ENCODE measurements at regions not wholly inside any gene's neighbourhood (a gene's known extent, or its start where the extent isn't known, plus 50 kb on each side); places are given as distances from the start of the nearest gene placed in this dataset.

- DNase-seq (ENCODE audit: low read depth): no peak
Observed at GRCh38 chr2:183214680-183215079, 90.4 kb downstream of the NUP35 start.

- no peak for DNase-seq (ENCODE audit: low read depth)
Observed at GRCh38 chr2:183215917-183216316, 91.7 kb downstream of the NUP35 start.

GRCh38 chr2:183219888-183220287 lies 95.6 kb downstream of the NUP35 start:
- no peak for DNase-seq (ENCODE audit: low read depth)

GRCh38 chr2:183222751-183223150 lies 98.5 kb downstream of the NUP35 start:
- DNase-seq (ENCODE audit: low read depth): no peak

DNA sequence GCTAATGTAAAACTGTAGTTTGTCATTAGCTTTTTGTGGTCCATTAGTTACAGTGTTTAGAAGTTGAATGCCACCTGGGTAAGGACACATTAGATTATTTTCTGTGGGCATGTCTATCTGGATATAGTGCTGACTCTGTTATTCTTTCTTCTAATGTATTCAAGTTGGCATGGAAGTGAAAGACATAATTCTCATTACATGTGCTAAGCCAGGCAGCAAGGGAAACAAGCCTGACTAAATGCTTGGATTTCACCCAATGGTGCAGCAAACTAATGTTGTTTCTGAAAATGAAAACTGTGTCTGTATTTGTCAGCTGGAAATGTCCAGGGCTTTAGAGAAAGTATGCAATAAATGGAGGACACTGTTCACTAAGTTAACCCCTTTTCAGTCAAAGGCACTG lies 100.7 kb downstream of the NUP35 start:
- DNase-seq (ENCODE audit: low read depth): peak; percentile 22

DNA sequence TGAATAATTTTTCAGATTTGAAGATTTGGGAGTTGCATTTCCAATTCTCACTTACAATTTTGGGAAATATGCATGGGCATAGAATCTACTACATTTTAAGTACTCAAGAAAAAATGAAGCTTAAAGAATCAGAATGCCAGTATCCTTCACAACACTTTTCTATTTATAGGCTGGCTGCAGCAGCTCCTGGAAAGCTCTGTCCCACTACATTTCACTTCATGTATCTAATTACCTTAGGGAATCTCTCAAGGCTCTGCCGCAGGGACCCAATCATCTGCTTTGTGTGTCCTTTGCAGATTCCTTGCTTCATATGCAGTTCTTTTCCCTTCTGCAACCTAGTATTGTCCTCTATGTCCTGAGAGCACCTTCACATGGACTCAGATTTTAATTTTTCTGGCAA lies 102.9 kb downstream of the NUP35 start:
- no peak for DNase-seq (ENCODE audit: low read depth)

GRCh38 chr2:183229386-183229785 lies 105.1 kb downstream of the NUP35 start:
- DNase-seq (ENCODE audit: low read depth): no peak

DNA sequence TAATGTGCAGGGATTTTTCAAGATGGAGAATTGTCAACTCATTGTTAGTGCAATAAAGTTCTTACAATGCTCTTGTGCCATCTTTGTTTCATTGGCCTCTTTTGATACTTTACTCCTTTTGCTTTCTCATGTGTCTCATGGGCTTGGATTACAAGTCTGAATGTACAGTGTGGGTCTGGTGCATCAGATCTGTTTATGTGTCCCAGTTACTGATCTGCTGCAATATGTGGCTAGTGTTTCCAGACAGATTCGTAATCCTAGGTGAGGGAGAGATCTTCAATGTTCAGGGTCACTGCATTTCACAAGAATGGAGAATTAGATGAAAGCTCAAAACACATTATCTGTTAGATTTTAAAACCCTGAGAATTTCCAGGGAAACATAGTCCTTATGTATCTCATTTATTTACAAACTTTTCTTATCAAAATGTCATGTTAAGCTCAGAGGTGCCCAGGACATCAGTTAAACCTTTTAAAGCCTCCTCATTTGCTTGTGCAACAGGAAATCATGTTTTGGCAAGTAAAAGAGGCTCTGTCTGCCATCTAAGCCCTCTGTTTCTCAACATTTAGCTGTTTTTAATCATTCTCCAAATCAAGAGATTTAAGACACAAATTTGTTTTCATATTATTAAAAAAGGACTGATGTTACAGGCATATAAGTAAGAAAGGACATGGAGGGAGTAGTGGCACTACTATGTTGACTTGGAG lies 108.1 kb downstream of the NUP35 start:
- no peak for DNase-seq (ENCODE audit: low read depth)

GRCh38 chr2:183242937-183243336 lies 118.7 kb downstream of the NUP35 start:
- DNase-seq (ENCODE audit: low read depth): no peak

DNA sequence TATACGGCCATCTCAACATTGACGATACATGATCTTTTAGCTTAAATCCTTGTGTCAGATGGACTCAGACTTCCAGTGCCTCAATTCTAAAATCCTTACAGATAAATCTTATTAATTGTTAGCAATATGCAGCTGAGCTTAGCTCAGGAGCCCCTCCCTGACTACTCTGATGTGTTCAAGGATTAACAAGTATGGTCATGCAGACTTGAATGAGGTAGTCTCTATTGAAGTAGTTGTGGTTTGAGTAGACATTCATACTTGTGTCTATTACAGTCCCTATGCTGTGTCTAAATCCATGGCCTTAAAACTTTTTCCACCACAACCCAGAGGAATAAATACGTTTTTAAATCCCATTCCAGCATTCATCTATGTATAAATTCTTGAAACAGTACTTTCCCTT lies 119.5 kb downstream of the NUP35 start:
- DNase-seq (ENCODE audit: low read depth): no peak

GRCh38 chr2:183244300-183244844 lies 120.1 kb downstream of the NUP35 start:
- no peak for DNase-seq (ENCODE audit: low read depth)

GRCh38 chr2:183248866-183249567 lies 124.8 kb downstream of the NUP35 start:
- DNase-seq (ENCODE audit: low read depth): peak; percentile 6

- DNase-seq (ENCODE audit: low read depth): no peak
Observed at GRCh38 chr2:183250061-183250460, 125.8 kb downstream of the NUP35 start.

- no peak for DNase-seq (ENCODE audit: low read depth)
Observed at GRCh38 chr2:183250472-183250871, 126.2 kb downstream of the NUP35 start.

DNA sequence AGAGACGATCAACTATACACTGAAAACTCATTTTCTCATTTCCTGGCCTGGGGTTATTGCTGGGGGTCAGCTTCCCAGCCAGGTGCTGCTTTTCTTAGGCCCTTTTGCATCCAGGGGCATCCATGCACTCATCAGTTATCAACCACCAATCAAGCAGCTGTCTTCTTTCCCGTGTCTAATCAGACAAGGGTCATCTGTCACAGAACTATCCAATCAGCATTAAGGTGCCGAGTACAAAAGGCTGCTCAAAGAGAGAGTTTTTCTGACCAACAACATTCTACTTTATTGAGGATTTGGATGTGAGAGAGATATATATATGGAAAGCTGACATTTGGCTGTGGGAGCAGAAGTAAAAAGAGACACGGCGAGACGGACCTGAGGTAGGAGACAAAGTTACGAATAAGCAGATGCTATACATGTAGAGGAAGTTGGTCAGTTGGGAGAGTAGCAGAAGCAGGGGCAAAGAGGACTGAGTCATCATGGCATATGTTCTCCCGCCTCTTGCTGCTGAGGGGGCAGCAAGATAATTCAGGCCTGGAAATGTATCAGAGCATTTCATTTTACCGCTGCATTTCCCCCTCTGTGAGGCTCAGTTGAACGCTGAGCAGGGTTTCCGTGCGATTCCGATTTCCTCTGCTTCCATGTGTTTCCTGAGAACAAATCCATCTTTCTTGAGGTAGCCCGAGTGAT lies 129.3 kb downstream of the NUP35 start:
- no peak for DNase-seq (ENCODE audit: low read depth)

DNA sequence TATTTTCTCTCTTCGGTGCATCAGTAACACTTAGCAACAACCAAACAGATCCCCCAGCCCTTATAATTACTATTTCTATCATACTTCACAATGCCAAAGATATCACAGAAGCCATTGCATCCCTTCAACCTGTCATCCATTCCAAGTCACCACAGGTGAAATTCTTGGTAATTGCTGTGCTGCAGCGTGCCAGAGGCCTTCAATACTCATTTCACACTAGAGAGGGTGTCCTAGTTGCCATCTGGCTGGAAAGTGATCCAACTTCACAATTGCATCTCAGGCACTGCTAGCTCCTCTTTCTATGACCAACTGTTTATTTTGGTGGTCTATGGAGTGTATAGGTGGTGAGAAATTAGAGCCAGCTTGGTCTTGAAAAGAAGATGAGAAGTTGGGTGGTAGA lies 131.2 kb downstream of the NUP35 start:
- DNase-seq (ENCODE audit: low read depth): no peak

GRCh38 chr2:183259921-183260320 lies 135.7 kb downstream of the NUP35 start:
- no peak for DNase-seq (ENCODE audit: low read depth)

- no peak for DNase-seq (ENCODE audit: low read depth)
Observed at GRCh38 chr2:183260527-183260926, 136.3 kb downstream of the NUP35 start.

DNA sequence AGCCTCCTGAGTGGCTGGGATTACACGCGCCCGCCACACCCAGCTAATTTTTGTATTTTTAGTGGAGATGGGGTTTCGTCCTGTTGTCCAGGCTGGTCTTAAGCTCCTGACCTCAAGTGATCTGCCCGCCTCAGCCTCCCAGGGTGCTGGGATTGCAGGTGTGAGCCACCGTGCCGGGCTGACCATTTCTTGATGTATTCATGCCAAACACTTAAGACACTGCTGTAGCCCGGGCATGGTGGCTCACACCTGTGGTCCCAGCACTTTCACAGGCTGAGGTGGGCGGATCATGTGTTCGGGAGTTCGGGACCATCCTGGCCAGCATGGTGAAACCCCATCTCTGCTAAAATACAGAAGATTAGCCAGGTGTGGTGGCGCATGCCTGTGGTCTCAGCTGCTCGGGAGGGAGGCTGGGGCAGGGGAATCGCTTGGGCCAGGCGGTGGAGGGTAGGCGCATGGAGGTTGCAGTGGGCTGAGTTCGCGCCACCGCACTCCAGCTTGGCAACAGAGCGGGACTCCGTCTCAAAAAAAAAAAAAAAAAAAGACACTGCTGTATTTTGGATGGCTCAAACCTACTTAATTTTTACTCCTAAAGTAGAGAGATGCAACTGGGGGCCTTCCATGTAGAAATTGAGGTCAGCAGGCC lies 140.8 kb downstream of the NUP35 start:
- DNase-seq (ENCODE audit: low read depth): no peak

DNA sequence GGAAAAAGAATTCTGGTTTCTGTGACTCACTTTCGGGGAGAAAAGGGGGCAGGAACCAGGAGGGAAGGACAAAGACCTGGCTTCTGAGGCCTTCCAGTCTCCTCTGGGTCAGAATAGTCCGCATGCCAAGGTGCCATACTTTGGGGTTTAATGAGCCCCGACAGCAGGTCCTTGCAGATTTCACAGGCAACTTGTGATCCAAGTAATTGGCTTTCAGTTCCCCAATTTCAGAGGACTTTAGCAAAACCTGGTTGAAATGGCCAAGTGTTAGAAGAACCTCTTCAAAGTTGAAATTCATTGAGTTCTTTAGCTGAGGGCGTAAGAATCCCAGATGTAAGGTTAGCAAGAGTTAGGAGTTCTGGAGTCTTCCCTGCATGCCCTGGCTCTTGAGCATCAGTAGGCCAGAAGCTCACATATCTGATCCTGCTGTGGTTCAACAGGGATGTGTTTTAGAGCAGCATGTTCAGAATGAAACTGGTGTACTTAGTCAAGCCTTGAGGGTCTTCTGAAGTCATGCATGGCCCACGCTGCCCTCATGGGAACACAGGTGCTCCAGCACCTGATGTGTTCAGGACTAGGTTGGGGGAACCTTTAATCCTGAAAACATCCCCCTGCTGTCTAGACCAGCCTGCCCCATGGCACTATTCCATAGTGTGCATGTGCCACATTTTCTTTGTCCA lies 143.0 kb downstream of the NUP35 start:
- DNase-seq (ENCODE audit: low read depth): no peak

GRCh38 chr2:183269956-183270355 lies 145.7 kb downstream of the NUP35 start:
- no peak for DNase-seq (ENCODE audit: low read depth)

DNA sequence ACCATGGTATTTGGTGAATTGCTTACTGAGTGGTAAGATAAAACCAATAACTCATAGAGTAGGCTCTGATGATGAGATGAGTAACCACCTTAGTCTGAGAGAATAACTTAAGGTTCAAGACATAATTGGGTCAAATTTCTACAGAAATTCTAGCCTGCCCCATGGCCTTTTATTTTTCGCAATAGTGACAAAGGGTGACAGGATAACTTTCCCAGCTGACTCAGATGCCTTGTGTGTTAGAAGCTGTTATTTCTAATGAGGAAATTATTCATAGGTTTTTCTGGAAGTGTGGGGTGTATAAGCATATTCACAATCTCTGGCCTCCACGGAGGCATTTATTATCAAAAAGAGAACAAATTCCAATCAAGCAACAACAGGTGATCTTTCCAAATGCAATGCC lies 159.0 kb downstream of the NUP35 start:
- DNase-seq (ENCODE audit: low read depth): no peak

All from forelimb muscle (tissue), 1 donor.